HG02642 (cell line): ENCODE measurements at regions not wholly inside any gene's neighbourhood (a gene's known extent, or its start where the extent isn't known, plus 50 kb on each side); places are given as distances from the start of the nearest gene placed in this dataset.

Experiments used
- ATAC-seq: cut with Tn5 transposase; IDR thresholded peaks from one replicate; pipeline ENCODE4 v1.9.1; 2021; ENCODE audit warnings: mild to moderate bottlenecking; ENCODE audit not compliant: unreplicated experiment, poor library complexity

DNA sequence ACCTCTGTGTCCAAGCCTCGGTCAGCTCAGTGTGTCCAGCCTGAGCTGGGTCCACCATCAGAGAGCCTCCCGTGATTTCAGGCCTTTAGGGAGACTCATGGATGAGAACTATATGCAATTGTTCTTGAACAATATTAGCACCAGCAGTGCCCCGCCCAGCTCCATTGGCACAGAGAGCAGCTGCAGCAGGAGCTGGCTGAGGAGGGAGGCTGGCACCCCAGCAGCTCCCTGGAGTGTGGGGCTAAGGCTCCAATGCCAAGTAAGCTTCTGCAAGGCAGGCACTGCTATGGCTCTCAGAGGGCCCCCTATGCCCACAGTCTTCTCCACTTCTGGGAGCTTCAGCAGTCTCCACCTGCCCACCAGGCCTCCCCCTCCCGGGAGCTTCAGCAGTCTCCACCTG, 593.3 kb downstream of the MATN1 start:
- no peak for ATAC-seq

DNA sequence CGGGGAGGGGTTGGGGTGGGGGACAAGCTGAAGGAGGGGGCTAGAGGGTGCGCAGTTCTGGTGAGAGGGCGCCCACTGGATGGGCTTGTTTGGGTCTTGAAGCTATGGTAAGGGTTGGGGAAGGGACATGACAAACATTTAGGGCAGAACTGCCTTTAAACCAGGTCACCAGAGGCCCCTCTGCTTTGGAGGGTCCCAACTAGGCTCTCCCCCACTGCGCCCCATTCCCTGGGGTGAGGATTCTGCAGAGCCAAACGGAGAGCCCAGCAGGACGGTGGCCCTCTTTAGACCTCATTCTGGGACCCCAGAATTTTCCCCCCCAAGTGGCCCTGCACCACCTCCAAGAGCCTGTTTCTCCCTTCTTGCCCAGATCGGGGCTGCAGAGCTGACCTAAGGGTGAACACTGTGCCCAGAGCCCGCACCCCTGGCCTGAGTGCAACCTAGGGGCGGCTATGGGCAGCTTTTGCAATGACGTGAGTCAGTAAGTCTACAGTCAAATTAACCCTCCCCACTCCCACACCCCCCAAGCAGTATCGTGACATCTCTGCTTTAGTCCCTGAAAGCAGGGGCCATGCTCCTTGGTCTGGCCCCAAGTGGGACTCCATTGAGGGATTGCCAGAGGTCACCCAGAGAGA, 593.8 kb downstream of the MATN1 start:
- no peak for ATAC-seq

DNA sequence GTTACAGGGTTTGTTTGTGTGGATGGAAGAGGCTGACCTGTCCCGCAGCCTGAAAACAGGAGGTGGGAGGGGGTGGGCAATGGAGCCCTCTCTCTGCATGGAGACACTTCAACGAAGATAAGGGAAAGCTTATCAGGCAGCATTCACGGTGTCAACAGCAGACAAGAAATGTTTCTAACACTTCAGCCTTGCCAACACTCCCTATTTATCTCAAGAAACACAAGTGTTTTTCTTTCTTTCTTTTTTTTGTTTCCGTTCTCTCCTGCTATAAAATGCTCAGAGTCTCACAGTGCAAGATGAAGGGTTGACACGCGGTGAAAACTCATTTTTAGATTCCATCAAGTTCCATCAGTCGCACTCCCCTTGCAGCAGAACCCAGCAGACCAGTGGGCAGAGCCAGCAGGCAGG, 594.4 kb downstream of the MATN1 start:
- no peak for ATAC-seq

GRCh38 chr1:30126848-30127247, 596.5 kb downstream of the MATN1 start:
- no peak for ATAC-seq

- ATAC-seq, result no peak
These were observed 597.6 kb downstream of the MATN1 start for GRCh38 chr1:30125821-30126170.

- no peak for ATAC-seq
These were observed 598.2 kb downstream of the MATN1 start for GRCh38 chr1:30125021-30125820.

- ATAC-seq, result no peak
These were observed 599.5 kb downstream of the MATN1 start for GRCh38 chr1:30123896-30124295.

DNA sequence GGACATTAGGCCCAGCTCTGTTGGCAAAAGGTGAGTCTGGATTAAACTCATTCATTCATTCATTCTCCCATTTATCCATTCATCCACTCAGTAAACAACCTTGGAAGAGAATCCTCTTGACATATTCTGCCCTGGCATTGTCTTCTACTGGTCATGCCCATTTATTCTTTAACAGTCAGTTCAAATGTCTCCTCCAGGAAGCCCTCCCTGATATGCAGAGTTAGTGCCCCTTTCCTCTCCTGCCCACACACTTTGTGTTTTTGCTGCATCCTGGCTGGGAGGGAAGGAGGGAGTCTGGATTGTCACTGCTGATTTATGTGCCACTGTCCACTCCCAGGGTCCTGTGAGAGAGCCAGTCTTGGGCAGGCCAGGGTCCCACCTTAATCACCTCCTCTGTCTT, 600.3 kb downstream of the MATN1 start:
- no peak for ATAC-seq

DNA sequence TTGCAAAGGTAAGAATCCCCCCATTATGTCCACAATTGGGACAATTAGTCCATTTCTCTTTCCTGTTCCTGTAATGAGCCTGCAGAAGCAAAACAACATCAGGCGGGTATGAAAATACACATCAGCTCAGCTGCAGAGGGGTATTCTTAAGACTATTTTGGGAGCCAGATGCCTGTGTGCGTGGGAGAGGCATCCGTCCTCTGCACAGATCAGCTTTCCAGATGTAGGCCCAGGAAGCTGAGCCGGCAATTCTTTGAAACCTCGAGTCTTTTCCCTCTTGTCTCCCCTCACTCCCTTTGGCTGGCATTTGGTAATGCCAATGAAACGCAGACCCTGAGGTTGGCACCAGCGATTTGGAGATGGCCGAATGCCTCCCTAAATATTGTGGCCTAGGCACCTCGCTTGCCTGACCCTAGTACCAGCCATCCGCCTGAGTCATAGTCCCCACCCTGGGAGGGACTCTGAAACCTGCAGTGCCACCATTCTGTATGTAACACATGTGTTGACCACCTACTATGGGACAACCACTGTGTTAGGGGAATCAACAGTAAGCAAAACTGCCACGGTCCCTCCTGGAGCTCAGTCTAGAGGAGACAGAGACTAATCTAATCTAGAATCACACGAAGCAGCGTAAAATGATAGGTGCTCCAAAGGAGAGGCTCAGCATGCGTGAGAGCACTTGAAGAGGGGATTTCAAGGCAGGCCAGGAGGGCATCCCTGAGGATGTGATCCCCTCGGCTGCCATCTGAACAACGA, 603.0 kb downstream of the MATN1 start:
- no peak for ATAC-seq

- ATAC-seq, result no peak
These were observed 605.7 kb downstream of the MATN1 start for GRCh38 chr1:30117685-30118084.

GRCh38 chr1:30111431-30111830, 612.0 kb downstream of the MATN1 start:
- ATAC-seq, result no peak

GRCh38 chr1:30110846-30111245, 612.5 kb downstream of the MATN1 start:
- ATAC-seq, result no peak

DNA sequence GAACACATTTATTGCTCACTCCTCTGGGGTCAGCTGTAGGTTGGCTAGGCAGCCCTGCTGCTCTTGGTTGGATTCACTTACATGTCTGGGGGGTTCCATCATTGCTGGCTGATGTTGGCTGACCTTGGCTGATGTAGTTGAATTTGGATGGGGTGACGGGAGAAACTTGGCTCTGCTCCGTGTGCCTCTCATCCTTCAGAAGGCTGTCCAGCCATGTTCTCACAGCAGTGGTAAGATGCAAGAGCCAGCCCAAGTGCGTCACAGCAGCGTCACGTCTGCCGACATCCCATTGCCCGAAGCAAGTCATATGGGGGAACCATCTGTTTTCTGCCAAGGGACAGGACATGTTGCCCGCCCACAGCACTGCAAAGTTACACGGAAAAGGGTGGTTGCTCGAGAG, 613.5 kb downstream of the MATN1 start:
- ATAC-seq, result no peak

GRCh38 chr1:30108186-30108585, 615.2 kb downstream of the MATN1 start:
- no peak for ATAC-seq

DNA sequence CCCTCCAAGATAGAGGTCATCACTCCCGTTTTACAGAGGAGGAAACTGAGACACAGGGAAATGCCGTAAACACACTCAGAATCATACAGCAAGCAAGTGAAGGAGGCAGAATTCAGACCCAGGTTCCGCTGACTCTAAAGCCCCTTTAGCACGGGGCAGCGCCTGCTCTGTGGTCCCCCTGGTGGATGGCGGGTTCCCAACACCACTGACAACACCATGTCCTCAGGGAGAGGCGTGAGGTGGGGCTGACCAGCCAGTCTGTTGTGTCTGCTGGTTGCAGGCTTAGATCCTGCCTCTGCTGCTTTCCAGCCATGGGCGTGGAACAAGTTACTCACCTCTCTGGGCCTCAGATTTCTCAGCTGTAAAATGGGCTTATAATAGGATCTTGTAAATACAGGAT, 617.3 kb downstream of the MATN1 start:
- no peak for ATAC-seq

GRCh38 chr1:30104551-30104950, 618.8 kb downstream of the MATN1 start:
- ATAC-seq, result no peak

DNA sequence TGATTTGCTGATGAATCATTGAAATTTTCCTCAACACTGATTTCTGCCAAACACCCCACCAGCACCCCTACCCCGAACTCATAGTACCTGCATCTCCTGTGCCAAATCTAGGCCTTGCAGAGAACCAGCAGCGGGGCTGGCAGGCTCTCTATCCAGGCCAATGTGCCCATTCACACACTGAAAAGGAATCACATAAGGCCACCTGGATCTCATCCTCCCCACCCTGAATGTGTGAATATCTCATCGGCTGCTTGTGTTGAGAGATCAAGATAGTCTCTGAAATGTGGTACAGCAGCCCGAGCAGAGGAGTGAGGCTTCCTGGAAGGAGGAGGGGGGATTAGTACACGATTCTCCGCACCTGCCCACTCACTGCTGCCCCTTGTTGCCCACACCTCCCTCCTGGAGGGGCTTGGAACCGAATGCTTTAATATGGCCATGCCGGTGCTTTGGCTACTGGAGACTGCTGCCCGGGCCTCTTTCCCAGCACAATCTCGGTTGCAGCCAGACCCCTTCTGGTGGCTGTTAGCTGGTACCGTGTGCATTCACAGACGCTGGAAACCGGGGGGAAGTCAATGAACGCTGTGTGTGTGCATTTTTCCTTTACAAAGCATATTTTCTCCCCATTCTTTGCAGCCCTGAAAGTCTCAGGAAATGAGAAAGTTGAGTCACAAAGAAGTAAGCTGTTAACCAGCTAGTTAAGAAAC, 619.5 kb downstream of the MATN1 start:
- ATAC-seq, result no peak

DNA sequence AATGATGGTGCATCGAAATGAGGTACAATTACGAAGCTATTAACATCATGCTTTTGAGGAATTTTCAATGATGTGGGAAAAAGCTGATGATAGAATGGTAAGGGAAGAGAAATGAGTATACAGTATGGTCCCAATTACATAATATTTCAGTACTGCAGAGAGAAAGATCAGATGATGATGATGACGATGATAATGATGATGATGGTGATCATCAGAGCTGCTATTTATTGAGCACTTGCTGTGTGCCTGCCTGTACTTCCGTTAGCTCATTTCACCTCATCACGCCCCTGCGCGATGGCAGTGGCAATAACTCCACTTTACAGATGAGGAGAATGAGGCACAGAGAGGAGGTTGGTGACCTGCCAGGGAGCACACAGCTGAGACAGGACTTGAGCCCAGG, 620.8 kb downstream of the MATN1 start:
- ATAC-seq, result no peak

GRCh38 chr1:30101487-30102227, 621.7 kb downstream of the MATN1 start:
- ATAC-seq, result no peak

DNA sequence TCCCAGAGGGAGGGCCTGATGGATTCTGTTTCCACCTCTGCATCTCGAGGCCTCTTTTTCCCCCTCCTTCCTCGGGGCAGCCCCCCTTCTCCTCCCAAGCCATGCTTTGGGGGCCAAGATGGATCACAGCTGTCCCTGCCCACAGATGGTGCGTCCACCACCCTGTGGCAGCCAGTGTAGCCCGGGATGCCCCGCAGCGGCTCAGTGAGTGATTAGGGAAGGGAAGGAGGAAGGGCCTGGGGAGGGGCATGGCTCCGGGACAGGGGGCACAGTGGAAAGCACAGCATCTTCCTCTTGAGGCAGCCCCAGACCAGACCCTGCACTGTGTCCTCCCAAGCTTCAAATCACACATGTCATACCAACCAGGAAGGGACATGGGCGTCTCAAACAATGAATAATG, 622.4 kb downstream of the MATN1 start:
- no peak for ATAC-seq
